ENCODE measurements at regions not wholly inside any gene's neighbourhood (a gene's known extent, or its start where the extent isn't known, plus 50 kb on each side); places are given as distances from the start of the nearest gene placed in this dataset.

- FAIRE-seq = no peak
- CTCF ChIA-PET = no interaction called here
- TF ChIP-seq JUN (IDR thresholded peaks at IDR 0.05) (no peak), SREBF2 (IDR thresholded peaks at IDR 0.05) (no peak), PHF8 (IDR thresholded peaks at IDR 0.05; ENCODE audit: borderline replicate concordance, low read depth) (no peak), TP53 (CRISPR knock-in tag; IDR thresholded peaks at IDR 0.05) (no peak), RFX5 (IDR thresholded peaks at IDR 0.05) (no peak)
- POLR2A ChIA-PET = no interaction called here
- H3K9me3 ChIP-seq = peaks cover 4% of the 10 kb centered on the region; the same call in 1 of the 3 replicates
- DNase-seq (ENCODE audit: low read depth in 1 of 2, low spot score in 1 of 2) = no peak
- 2% methylated on average over 5 of the region's 5 CpGs for WGBS (ENCODE audit: missing lambda C conversion rate)
- H3K27ac ChIP-seq = no peak overlapping the region
- H3K4me1 ChIP-seq = no peaks in the 10 kb centered on the region
- H3K4me2 ChIP-seq = no peak overlapping the region
- no peak for ATAC-seq
- H3K4me3 ChIP-seq = no peak overlapping the region
Observed at GRCh38 chr10:107666214-107666613, 501.7 kb upstream of the SORCS1 start.

GRCh38 chr10:107665459-107665858 lies 501.0 kb upstream of the SORCS1 start:
- 1% methylated on average over 4 of the region's 4 CpGs for WGBS (ENCODE audit: missing lambda C conversion rate)
- FAIRE-seq (no peak), DNase-seq (ENCODE audit: low read depth in 1 of 2, low spot score in 1 of 2) (no peak), ATAC-seq (no peak)
- no peak overlapping the region for H3K4me2 ChIP-seq
- no peaks in the 10 kb centered on the region for H3K4me1 ChIP-seq
- no peak overlapping the region for H3K27ac ChIP-seq
- H3K4me3 ChIP-seq = no peak overlapping the region
- ChIA-PET CTCF (no interaction called here), POLR2A (no interaction called here)
- no peak for TF ChIP-seq CBX2 (IDR thresholded peaks at IDR 0.05; ENCODE audit: borderline replicate concordance, low read depth)
- no peak for TF ChIP-seq FOXS1 (CRISPR knock-in tag; IDR thresholded peaks at IDR 0.05)
- no peak for TF ChIP-seq NR3C1 (IDR thresholded peaks at IDR 0.05)
- TF ChIP-seq ZSCAN20 (CRISPR knock-in tag; IDR thresholded peaks at IDR 0.05) = no peak
- no peak for TF ChIP-seq BHLHE40 (IDR thresholded peaks at IDR 0.05; ENCODE audit: low read depth, low read length)
- no peak for TF ChIP-seq KDM5A (IDR thresholded peaks at IDR 0.05)
- TF ChIP-seq USF2 (IDR thresholded peaks at IDR 0.05) = no peak
- no peak for TF ChIP-seq CTCF (IDR thresholded peaks at IDR 0.05)
- peaks cover 4% of the 10 kb centered on the region; the same call in 1 of the 3 replicates for H3K9me3 ChIP-seq

GRCh38 chr10:107657851-107658250 lies 493.3 kb upstream of the SORCS1 start:
- POLR2A ChIA-PET = no interaction called here
- DNase-seq (ENCODE audit: low read depth in 1 of 2, low spot score in 1 of 2) = no peak
- Histone ChIP-seq H3K4me3 (no peak overlapping the region), H3K4me2 (no peak overlapping the region), H3K27ac (no peak overlapping the region), H3K4me1 (no peaks in the 10 kb centered on the region), H3K9me3 (no peaks in the 10 kb centered on the region)
- no peak for FAIRE-seq
- 4% methylated on average over 3 of the region's 3 CpGs for WGBS (ENCODE audit: missing lambda C conversion rate)
- no peak for ATAC-seq
- CTCF ChIA-PET = no interaction called here
- TF ChIP-seq MYC (IDR thresholded peaks at IDR 0.05; ENCODE audit: borderline replicate concordance, low read length) (no peak), HOXA7 (CRISPR knock-in tag; IDR thresholded peaks at IDR 0.05) (no peak), MAFK (IDR thresholded peaks at IDR 0.05; ENCODE audit: partially characterized antibody) (no peak), POLR2A (IDR thresholded peaks at IDR 0.05; ENCODE audit: low read length) (no peak), POLR2AphosphoS2 (conservative IDR thresholded peaks at IDR 0.05; ENCODE audit: low read length) (no peak), KDM5A (IDR thresholded peaks at IDR 0.05) (no peak), CEBPB (IDR thresholded peaks at IDR 0.05) (no peak), EHF (CRISPR knock-in tag; IDR thresholded peaks at IDR 0.05) (no peak), ZSCAN20 (CRISPR knock-in tag; IDR thresholded peaks at IDR 0.05) (no peak), RAD21 (conservative IDR thresholded peaks at IDR 0.05 in 1 of 2, IDR thresholded peaks at IDR 0.05 in 1 of 2) (no peak), ESRRA (IDR thresholded peaks at IDR 0.05; ENCODE audit: borderline replicate concordance, low read length) (no peak), ELK1 (IDR thresholded peaks at IDR 0.05; ENCODE audit: low read depth, low read length) (no peak), ZFP36 (IDR thresholded peaks at IDR 0.05; ENCODE audit: borderline replicate concordance, partially characterized antibody) (no peak), FOSL2 (IDR thresholded peaks at IDR 0.05) (no peak), FOSL2 (CRISPR knock-in tag; IDR thresholded peaks at IDR 0.05) (no peak), FOSB (CRISPR knock-in tag; IDR thresholded peaks at IDR 0.05) (no peak), RNF2 (IDR thresholded peaks at IDR 0.05; ENCODE audit: borderline replicate concordance, low read depth) (no peak), BHLHE40 (IDR thresholded peaks at IDR 0.05; ENCODE audit: low read depth, low read length) (no peak), GATA3 (IDR thresholded peaks at IDR 0.05; ENCODE audit: borderline replicate concordance) (no peak), SREBF2 (IDR thresholded peaks at IDR 0.05) (no peak)
